NCI-H2196 (cell line): ENCODE measurements at regions not wholly inside any gene's neighbourhood (a gene's known extent, or its start where the extent isn't known, plus 50 kb on each side); places are given as distances from the start of the nearest gene placed in this dataset.
"Not testable (repeated sequence)": the region's sequence is repeated elsewhere in the genome, so short reads cannot be mapped to it uniquely, and the experiment has no call there.

ENCODE experiments used
- DNase-seq: peaks from one replicate; lab custom pipeline; 2025; ENCODE audit not compliant: unreplicated experiment; lab: John Stamatoyannopoulos, UW

DNA sequence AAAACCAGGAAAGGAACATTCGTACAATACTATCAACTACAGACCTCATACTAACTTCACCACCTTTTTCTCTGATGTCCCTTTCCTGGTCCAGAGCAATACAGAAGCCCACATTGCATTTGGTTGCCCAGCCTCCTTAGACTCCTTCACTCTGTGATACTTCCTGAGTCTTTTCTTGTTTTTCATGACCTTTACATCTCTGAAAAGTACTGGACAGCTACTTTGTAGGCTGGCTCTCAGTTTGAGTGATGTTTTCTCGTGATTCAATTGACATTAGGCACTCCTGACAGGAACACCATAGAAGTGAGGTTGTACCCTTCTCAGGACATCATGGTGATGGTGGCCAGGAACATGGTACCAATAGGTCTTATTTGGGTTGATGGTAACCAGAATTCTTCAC lies 185.9 kb upstream of the SLC39A10 start:
- no peak for DNase-seq

DNA sequence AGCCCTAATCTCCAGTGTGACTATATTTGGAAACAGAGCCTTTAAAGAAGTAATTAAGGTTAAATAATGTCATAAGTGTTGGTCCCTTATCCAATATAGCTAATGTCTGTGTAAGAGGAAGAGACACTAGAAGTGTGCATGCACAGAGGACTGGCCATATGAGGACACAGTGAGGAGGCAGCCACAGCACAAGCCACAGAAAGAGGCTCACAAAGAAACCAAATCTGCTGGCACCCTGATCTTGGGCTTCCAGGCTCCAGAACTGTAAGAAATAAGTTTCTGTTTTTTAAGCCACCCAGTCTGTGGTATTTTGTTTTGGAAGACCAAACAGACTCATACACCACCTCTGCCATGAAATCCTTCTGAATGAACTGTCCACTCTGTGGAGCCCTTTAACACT lies 186.4 kb upstream of the SLC39A10 start:
- DNase-seq, result no peak

DNA sequence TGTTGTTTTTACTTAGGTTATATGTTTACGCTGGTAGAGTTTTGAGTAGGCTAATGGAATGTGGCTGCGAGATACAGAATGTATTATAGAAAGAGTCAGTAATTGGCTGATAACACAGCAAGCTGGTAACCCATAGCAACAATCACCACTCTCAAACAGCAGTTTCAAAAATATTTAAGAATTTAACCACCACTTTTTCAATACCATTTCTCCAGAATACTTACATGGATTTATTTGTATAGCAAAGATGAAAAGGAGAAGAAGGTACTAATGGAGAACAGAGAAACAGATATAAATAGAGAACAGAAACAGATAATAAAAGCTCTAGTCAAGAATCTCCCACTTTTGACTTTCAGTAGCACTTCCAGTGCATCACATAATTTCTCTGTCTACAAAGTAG lies 188.3 kb upstream of the SLC39A10 start:
- no peak for DNase-seq

DNA sequence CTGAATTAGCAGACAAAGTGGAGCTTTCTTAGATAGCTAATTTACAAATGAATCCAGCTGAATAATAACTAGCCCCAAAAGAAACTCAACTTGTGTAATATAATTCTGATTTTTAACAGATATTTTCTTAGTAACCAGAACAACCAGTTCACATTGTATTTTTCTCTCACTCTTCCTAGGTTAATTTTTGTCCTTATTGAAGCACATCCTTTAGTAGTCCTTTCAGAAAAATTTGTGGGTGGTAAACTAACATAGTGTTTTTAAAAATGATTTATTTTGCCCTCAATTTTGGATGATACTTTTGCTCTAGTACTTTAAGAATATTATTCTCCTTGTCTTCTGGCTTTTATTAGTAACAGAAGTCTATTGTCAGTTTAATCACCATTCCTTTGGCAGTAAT lies 190.6 kb upstream of the SLC39A10 start:
- DNase-seq, result no peak

DNA sequence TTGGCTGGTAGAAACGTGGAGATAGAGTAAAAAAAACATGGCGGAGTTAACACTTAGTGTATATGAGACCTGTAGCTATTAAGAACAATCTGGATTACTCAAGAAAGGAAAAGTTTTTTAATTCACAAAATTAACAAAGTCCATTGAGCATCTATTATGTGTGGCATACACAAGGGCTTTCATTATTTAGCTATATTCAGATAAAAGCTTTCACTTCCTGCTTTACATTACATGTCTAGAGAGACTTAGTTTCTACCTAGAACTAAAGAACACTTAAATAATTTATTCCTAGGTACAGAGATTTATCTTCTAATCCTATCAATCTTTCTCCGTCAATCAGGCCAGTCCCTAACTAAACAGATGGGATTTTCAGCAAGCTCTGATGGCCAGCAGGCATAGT lies 196.0 kb upstream of the SLC39A10 start:
- no peak for DNase-seq

DNA sequence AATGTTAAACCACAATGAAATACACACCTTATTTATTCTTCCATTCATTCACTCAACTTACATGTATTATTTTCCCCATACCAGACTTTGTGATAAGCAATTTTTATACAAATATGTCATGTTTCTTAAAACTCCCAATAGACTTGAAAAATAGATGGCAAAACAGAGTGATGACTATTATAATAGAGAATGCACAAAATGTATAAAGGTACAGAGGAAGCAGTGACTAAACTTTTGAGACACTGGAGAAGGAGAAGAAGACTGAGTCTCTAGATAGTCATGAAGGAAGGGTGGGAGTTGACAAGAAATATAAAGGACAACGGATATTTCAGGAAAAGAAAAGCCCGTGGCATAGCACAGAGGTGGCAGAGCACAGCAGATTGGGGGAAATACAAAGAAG lies 198.1 kb upstream of the SLC39A10 start:
- DNase-seq, result no peak

DNA sequence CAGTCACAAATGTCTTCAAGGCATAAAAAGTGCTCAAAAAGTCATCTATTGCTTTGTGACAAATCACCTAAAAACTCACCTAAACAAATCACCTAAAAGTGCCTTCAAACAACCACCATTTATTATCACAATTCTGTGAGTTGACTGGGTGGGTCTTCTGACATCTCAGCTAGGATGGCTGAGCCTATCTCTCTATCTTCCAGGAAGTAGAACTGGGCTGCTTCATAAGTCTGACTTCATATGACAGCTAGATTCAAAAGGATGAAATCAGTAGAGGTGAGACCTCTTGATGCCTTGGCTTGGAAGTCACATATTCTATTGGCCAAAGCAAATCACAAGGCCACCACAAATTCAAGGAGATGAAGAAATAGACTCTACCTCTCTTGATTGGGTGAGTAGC lies 199.2 kb upstream of the SLC39A10 start:
- no peak for DNase-seq

DNA sequence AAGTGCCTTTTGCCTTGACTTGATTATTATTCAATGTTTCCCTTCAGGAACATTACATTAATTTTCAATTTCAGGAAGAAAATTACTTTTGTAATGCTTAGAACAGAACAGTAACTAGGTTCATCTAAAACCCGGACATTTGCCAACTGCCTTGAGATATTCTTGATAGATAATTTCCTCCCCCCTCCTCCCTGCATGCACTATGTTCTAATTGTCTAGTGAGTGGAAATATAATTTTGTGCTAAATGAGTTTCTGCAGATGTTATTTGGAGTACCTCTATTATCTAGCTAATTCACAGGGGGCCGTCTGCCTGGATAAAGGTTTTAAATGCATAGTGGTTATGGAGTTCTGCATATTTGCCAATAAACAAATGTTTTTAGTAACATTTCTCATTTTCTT lies 200.3 kb upstream of the SLC39A10 start:
- DNase-seq, result no peak

DNA sequence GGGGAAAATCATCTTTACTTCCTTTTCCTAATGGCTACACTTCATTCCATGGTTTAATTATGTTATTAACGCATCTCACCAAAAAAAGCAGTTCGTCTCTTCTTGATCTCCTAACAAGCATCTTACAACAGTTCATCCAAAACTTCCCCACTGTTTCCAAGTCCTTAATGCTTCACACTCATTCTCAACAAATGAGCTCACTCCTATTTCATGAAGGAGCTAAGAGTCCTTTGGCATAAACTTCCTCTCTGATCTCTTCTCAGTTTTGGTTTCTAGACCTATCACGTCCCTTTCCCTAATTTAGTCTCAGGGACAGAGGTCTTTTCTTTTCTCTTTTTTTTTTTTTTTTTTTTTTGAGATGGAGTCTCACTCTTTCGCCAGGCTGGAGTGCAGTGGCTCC lies 205.9 kb upstream of the SLC39A10 start:
- no peak for DNase-seq

DNA sequence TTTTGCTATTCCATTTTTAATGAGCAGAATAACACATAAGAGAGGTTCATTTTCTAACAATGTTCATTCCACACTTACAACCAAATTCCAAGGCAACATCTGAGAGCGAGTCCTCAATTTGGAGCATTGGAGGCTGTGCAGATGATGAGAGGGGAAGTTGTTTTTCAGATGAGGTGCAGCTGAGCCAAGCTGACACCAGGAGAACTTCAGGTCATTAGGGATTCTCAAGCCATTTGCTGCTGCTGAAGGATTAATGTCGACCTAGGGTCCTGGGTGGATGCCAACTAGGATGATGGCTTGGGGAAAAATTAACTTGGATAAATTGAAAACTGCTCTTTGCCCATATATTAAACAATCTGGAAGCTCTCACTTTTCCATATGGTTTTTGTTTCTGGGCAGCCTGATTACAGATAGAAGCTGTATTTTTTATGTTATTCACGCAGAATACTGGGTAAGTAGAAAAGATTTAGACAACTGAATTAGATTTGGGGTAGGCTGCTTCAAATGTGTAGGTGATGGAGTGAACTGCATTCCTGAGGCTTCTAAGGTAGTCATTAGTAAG lies 206.4 kb upstream of the SLC39A10 start:
- DNase-seq, result no peak

DNA sequence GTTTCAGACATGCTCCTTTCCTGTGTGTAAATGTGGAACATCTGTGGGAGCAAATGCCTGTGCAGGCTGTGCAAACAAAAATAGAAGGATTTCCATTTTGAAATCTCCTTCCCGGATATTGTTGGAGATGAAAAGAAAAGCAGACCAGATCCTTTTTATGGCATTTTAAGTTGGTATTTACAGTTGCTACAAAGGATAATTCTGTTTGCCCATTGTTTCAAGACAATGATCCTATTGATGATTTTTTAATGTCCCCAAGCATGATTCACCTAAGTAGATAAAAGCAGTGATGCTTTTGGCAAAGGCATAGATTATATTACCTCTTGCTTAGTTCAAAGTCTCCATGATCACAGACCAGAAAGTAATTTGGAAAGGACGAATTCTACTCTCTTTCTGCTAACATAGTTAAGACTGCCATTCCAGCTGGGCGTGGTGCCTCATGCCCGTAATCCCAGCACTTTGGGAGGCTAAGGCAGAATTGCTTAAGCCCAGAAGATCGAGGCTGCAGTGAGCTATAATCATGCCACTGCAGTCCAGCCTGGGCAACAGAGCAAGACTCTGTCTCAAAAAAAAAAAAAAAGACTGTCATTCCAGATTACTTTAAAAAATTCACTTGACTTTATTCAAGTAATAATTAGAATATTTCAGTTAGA lies 209.6 kb upstream of the SLC39A10 start:
- DNase-seq, result no peak

DNA sequence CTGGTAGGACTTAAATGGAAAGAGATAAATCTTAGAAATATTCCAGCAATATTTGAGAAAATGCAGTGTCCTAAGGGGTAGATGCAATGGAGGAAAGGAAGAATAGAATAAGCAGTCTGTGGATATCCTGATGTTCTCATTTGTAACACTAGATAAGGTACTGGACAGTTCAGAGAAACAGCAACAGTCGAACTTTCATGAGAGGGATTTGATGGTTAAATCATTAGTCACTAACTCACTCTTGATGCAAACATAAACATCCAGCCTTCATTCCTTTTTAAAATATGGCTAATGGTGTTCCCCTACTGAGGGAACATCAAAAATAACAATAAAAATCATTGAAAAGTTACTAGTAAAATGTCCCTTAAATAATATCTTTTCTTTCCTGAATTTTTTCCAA lies 211.4 kb upstream of the SLC39A10 start:
- no peak for DNase-seq

DNA sequence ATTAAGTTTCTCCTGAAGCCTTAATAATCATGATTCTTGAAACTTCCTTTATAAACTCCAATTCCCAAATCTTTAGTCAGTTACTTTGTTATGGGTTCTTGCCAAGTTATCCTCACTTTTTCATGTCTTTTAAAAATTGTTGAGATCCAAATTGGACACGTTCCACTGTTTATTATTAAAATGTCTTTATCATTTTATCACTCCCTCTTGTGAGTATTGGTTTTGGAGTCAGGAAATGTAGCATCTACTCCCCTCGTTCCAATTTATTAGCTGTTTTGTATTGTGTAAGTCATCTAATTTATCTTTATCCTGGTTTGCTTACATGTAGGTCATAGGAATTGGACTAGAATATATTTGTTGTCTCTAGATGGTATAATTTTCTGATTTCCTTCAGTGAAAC lies 213.1 kb upstream of the SLC39A10 start:
- no peak for DNase-seq

DNA sequence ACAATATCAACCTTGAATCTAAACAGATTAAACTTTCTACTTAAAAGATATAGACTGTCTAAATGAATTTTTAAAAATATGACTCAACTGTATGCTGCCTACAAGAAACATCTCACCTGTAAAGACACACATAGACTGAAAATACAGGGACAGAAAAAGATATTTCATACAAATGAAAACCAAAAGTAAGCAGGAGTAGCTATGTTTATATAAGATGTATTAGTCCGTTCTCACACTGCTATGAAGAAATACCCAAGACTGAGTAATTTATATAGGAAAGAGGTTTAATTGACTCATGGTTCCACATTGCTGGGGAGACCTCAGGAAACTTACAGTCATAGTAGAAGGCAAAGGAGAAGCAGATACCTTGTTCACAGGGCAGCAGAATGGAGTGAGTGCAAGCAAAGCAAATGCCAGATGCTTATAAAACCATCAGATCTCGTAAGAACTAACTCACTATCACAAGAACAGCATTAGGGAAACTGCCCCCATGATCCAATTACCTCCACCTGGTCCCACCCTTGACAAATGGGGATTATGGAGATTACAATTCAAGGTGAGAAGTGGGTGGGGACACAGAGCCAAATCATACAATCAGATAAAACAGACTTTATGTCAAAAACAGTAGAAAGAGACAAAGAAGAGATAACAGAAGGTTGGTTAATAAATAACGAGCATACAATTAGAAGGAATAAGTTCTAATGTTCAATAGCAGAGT lies 214.4 kb upstream of the SLC39A10 start:
- DNase-seq, result no peak

DNA sequence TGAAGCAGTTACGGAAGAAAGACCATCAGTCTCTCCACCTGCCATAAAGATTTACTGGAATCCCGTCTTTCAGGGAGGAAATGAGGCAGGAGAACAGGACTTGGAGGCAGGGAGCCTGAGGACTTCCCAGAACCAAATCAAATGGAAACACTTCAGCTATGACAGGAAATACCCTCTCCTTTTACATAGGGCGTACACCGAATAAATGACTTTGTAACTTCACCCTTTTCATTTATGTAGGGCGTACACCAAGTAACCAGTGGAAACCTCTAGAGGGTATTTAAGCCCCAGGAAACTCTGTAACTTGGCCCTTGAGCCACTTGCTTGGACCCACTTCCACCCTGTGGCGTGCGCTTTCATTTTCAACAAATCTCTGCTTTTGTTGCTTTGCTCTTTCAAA lies 218.3 kb upstream of the SLC39A10 start:
- DNase-seq, result no peak

DNA sequence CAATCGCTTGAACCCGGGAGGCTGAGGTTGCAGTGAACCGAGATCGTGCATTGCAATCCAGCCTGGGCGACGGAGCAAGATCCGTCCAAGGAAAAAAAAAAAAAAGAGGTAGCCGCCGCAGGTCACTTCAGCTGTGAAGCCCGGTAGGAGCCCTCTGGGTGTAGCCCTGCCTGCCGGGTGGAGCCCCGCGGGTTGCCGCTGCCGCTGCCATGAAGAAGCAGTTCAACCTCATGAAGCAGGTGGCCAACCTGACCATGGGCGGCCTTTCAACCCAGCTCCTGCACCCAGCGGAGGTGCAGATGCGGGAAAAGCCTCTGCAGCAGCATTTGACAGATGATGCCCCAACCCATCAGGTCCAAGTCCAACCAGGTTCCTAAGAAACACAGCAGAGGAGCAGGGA lies 219.5 kb upstream of the SLC39A10 start:
- DNase-seq, result no peak

DNA sequence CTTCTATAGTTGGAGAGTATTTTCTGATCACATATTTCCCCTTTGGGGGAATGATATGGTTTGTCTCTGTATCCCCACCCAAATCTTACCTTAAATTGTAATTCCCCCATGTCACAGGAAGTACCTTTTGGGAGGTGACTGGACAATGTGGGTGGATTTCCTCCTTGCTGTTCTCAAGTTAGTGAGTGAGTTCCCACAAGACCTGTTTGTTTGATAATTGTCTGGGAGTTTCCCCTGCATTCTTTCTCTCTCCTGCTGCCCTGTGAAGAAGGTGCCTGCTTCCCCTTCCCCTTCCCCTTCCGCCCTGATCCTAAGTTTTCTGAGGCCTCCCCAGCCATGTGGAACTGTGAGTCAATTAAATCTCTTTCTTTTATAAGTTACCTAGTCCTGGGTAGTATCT lies 222.7 kb upstream of the SLC39A10 start:
- no peak for DNase-seq

DNA sequence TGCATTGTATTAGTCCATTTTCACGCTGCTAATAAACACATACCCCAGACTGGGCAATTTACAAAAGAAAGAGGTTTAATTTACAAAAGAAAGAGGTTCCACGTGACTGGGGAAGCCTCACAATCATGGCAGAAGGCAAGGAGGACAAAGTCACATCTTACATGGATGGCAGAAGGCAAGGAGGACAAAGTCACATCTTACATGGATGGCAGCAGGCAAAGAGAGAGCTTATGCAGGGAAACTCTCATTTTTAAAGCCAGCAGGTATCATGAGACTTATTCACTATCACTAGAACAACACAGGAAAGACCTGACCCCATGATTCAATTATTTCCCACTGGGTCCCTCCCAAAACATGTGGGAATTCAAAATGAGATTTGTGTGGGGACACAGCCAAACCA lies 223.3 kb upstream of the SLC39A10 start:
- DNase-seq, result not testable (repeated sequence)

DNA sequence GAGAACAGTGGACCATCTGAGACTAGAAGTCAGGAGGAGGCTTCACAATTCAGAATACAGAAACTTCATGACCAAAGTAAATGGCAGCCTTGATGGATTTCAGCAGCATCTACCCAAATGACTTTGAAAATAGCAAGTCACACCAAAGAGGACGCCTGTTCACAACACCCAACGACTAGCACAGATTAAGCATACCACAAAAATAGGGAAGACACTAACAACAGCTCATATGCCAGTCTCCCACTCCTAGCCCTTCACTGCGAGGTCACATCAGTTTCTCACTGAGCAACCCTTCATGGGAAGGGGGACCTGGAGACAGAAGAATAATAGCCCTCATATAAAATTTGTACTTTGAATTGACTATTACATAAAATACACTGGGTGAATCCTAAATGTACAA lies 228.4 kb upstream of the SLC39A10 start:
- DNase-seq, result no peak

DNA sequence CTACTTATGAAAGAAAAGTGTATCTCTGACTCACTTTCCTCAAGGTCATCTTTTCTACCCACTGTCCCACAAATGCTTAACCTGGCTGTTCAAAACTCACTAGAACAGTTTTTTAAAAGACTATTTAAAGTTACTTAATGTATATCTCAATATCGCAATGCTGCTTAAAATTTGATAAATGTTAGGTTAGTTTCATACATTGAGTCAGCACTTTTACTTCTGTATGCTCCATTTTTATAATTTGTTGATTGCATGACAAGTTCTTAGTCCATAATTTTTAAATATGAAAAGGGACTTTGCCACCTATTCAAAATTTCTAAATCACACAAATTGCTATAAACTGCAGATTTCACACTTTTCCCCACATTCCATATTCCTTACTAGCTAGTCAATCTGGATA lies 231.7 kb upstream of the SLC39A10 start:
- no peak for DNase-seq

DNA sequence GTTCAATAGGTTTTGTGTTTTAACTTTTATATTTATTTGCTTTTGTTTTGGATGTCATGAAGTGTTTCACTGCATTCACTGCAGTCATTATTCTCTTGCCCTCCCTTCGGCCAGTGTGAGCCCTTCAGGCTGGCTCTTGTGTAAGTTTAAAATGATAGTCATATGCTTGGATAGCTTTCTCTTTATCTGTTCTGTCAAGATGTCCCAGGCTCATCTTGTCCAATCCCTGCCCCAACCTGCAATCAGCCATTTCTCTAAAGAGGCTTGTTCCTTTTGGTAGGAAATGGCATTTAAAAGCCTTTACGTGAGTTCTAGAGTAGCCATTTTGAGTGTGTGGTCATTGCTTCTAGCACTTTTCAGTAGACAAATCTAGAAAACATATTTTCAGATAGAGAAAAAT lies 238.0 kb upstream of the SLC39A10 start:
- no peak for DNase-seq

DNA sequence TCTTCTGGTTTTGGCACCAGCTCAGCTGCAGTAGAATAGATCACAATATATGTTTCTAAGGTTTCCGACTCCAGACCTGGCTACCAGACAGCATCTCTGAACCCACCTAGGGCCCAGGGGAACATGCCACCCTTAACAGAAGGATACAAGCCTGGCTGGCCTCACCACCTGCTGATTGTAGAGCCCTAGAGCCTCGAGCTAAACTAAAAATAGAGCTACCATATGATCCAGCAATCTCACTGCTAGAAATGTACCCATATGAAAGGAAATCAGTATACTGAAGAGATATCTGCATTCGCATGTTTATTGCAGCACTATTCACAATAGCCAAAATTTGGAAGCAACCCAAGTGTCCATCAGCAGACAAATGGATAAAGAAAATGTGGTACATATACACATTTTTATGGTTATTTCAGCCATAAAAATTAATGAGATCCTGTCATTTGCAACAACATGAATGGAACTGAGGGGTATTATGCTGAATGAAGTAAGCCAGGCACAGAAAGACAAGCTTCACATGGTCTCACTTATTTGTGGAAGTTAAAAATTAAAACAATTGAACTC lies 242.4 kb upstream of the SLC39A10 start:
- DNase-seq, result no peak
